Thyroid gland (tissue), 4 donors: ENCODE measurements at regions not wholly inside any gene's neighbourhood (a gene's known extent, or its start where the extent isn't known, plus 50 kb on each side); places are given as distances from the start of the nearest gene placed in this dataset.

Source experiments
- DNase-seq, 2 donors: peaks; one replicate each; pipeline ENCODE4 v3.0.0-alpha.2; 2019
- H3K27ac ChIP-seq, 3 donors: fragments of 200-600 bp; sonication (generic); 1 replicate in 2 of 3; 2 replicates in 1 of 3; pipeline ENCODE4 v1.5.1; 2016 to 2019; ENCODE audit warnings: mild to moderate bottlenecking in 1 of 3, moderate library complexity in 1 of 3
- H3K27me3 ChIP-seq: fragments of 200-600 bp; sonication (generic); one replicate; pipeline ENCODE4 v1.5.1; 2019
- H3K36me3 ChIP-seq, 2 donors: fragments of 200-600 bp; sonication (generic); one replicate each; pipeline ENCODE4 v1.5.1; 2016 to 2019
- H3K4me1 ChIP-seq, 2 donors: fragments of 200-600 bp; sonication (generic); one replicate each; pipeline ENCODE4 v1.5.1; 2017 to 2019
- H3K4me3 ChIP-seq, 3 donors: fragments of 200-600 bp; sonication (generic); replicated peaks in 1 of 3; 1 replicate in 2 of 3; 2 replicates in 1 of 3; pipeline ENCODE4 v1.5.1; 2016; ENCODE audit warnings: mild to moderate bottlenecking in 1 of 3
- H3K9me3 ChIP-seq: fragments of 200-600 bp; sonication (generic); one replicate; pipeline ENCODE4 v1.5.1; 2017
- CTCF ChIP-seq, 6 experiments: fragments of 200-600 bp in 3 of 6; fragments of 450-650 bp in 3 of 6; sonication (generic) in 3 of 6; IDR thresholded peaks; one replicate each; pipeline ENCODE4 v1.5.1; 2016 to 2019; ENCODE audit warnings: antibody characterized with exemption in 6 of 6, mild to moderate bottlenecking in 2 of 6, inconsistent platforms in 1 of 6, moderate library complexity in 1 of 6
- POLR2A ChIP-seq, 2 donors: fragments of 450-650 bp; IDR thresholded peaks; one replicate each; pipeline ENCODE4 v1.6.1; 2017; ENCODE audit warnings: antibody characterized with exemption in 2 of 2, mild to moderate bottlenecking in 2 of 2, moderate library complexity in 1 of 2
- WGBS, 2 donors: methylation state at CpG; one replicate each; pipeline ENCODE4 v1.1.5; 2017; 5-methylcytosine and 5-hydroxymethylcytosine counted together
- intact Hi-C: fragments of 100-400 bp; cut with DNase I; formaldehyde crosslinking; loops from one replicate; pipeline ENCODE4 v1.15.1; 2023

GRCh38 chr2:66872986-66873754, 438.2 kb downstream of the MEIS1 start:
- no peak overlapping the region for H3K4me3 ChIP-seq
- no peaks in the 10 kb centered on the region for H3K4me1 ChIP-seq
- intact Hi-C loops: no loop called here
- H3K27ac ChIP-seq: no peak overlapping the region
- no peaks in the 10 kb centered on the region for H3K36me3 ChIP-seq
- no peaks in the 10 kb centered on the region for H3K9me3 ChIP-seq
- WGBS, 2 donors: 67% methylated on average over 8 of the region's 8 CpGs
- no peak for TF ChIP-seq CTCF (IDR thresholded peaks at IDR 0.05)
- TF ChIP-seq POLR2A (IDR thresholded peaks at IDR 0.05): no peak
- no peaks in the 10 kb centered on the region for H3K27me3 ChIP-seq
- no peak for DNase-seq

- H3K36me3 ChIP-seq: no peaks in the 10 kb centered on the region
- H3K27ac ChIP-seq: no peak overlapping the region
- no peak for DNase-seq
- H3K27me3 ChIP-seq: no peaks in the 10 kb centered on the region
- 98% methylated on average over 2 of the region's 2 CpGs for WGBS, 2 donors
- TF ChIP-seq CTCF (IDR thresholded peaks at IDR 0.05) (no peak), POLR2A (IDR thresholded peaks at IDR 0.05) (no peak)
- intact Hi-C loops: no loop called here
- no peaks in the 10 kb centered on the region for H3K4me1 ChIP-seq
- no peaks in the 10 kb centered on the region for H3K9me3 ChIP-seq
- H3K4me3 ChIP-seq: no peak overlapping the region
These were observed 439.5 kb downstream of the MEIS1 start for GRCh38 chr2:66874411-66874810.

- Histone ChIP-seq H3K4me3 (no peak overlapping the region), H3K36me3 (no peaks in the 10 kb centered on the region), H3K4me1 (no peaks in the 10 kb centered on the region), H3K9me3 (no peaks in the 10 kb centered on the region), H3K27ac (no peak overlapping the region), H3K27me3 (no peaks in the 10 kb centered on the region)
- intact Hi-C loops: no loop called here
- DNase-seq: no peak
- TF ChIP-seq CTCF (IDR thresholded peaks at IDR 0.05) (no peak), POLR2A (IDR thresholded peaks at IDR 0.05) (no peak)
- WGBS, 2 donors: 92 to 95% methylated on average over 2 of the region's 2 CpGs
These were observed 441.1 kb downstream of the MEIS1 start for GRCh38 chr2:66875941-66876462.

GRCh38 chr2:66885775-66886383, 451.0 kb downstream of the MEIS1 start:
- WGBS, 2 donors: 42 to 45% methylated on average over 2 of the region's 2 CpGs
- intact Hi-C loops: no loop called here
- Histone ChIP-seq H3K9me3 (no peaks in the 10 kb centered on the region), H3K27me3 (no peaks in the 10 kb centered on the region), H3K27ac (no peak overlapping the region), H3K36me3 (no peaks in the 10 kb centered on the region), H3K4me1 (no peaks in the 10 kb centered on the region), H3K4me3 (no peak overlapping the region)
- DNase-seq: no peak
- TF ChIP-seq POLR2A (IDR thresholded peaks at IDR 0.05) (no peak), CTCF (IDR thresholded peaks at IDR 0.05) (no peak)

- 92 to 96% methylated on average over 1 of the region's 1 CpG for WGBS, 2 donors
- no peaks in the 10 kb centered on the region for H3K27me3 ChIP-seq
- no peak for DNase-seq
- H3K4me3 ChIP-seq: no peak overlapping the region
- H3K36me3 ChIP-seq: no peaks in the 10 kb centered on the region
- H3K9me3 ChIP-seq: no peaks in the 10 kb centered on the region
- TF ChIP-seq POLR2A (IDR thresholded peaks at IDR 0.05) (no peak), CTCF (IDR thresholded peaks at IDR 0.05) (no peak)
- intact Hi-C loops: no loop called here
- H3K27ac ChIP-seq: no peak overlapping the region
- H3K4me1 ChIP-seq: no peaks in the 10 kb centered on the region
These were observed 453.3 kb downstream of the MEIS1 start for GRCh38 chr2:66888246-66888645.
